ENCODE measurements at regions not wholly inside any gene's neighbourhood (a gene's known extent, or its start where the extent isn't known, plus 50 kb on each side); places are given as distances from the start of the nearest gene placed in this dataset.

DNA sequence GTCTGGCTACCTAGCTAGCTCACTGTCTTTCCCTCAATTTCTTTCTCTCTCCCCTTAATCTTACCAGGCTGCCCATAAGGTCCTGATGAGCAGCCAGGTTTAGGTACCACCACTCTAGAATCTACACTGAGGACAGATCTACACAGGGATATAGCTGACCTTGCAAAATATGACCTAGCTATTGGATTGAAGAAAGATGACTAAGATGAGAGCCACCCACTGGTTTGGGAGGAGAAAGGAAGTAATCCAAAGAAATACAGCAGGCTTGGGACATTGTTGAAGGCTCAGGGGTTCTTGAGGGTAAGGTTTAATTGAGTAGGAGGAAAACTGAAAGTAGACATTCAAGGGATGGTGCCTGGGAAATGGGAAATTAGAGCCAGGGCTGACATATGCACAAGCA lies 142.0 kb upstream of the TMC3 start:
- POLR2A ChIA-PET = no interaction called here
- intact Hi-C loops (cut with micrococcal nuclease; ENCODE audit: unreplicated experiment) = no loop called here
- no peaks in the 10 kb centered on the region for H3K27me3 ChIP-seq (replicated peaks; ENCODE audit: control insufficient read depth, insufficient read depth, low read length)
- no peaks in the 10 kb centered on the region for H3K9me3 ChIP-seq
- H3K36me3 Mint-ChIP-seq (ENCODE audit: insufficient read depth, unreplicated experiment) = no peaks in the 10 kb centered on the region
- H3K4me1 Mint-ChIP-seq (ENCODE audit: low read depth, unreplicated experiment) = no peaks in the 10 kb centered on the region
- no peak overlapping the region for H3K4me3 Mint-ChIP-seq (ENCODE audit: unreplicated experiment)
- no peak for DNase-seq
- H3K27me3 Mint-ChIP-seq (ENCODE audit: insufficient read depth, unreplicated experiment) = peaks cover 8% of the 10 kb centered on the region
- CTCF ChIA-PET = no interaction called here
- BruUV-seq (replicated peaks) = no TSS peak
- H3K9me3 Mint-ChIP-seq (ENCODE audit: unreplicated experiment) = no peaks in the 10 kb centered on the region
- no peak overlapping the region for H3K4me3 ChIP-seq (ENCODE audit: low read depth, low read length)
- no peaks in the 10 kb centered on the region for H3K36me3 ChIP-seq (ENCODE audit: control insufficient read depth, insufficient read depth, low read length)
- no peaks in the 10 kb centered on the region for H3K4me1 ChIP-seq
- TF ChIP-seq, protein P1, sequence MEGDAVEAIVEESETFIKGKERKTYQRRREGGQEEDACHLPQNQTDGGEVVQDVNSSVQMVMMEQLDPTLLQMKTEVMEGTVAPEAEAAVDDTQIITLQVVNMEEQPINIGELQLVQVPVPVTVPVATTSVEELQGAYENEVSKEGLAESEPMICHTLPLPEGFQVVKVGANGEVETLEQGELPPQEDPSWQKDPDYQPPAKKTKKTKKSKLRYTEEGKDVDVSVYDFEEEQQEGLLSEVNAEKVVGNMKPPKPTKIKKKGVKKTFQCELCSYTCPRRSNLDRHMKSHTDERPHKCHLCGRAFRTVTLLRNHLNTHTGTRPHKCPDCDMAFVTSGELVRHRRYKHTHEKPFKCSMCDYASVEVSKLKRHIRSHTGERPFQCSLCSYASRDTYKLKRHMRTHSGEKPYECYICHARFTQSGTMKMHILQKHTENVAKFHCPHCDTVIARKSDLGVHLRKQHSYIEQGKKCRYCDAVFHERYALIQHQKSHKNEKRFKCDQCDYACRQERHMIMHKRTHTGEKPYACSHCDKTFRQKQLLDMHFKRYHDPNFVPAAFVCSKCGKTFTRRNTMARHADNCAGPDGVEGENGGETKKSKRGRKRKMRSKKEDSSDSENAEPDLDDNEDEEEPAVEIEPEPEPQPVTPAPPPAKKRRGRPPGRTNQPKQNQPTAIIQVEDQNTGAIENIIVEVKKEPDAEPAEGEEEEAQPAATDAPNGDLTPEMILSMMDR (IDR thresholded peaks at IDR 0.05; ENCODE audit: insufficient read depth in 1 of 2, low read depth in 1 of 2, low read length in 1 of 2, severe bottlenecking in 1 of 2, unreplicated experiment in 1 of 2) = no peak
- H3K27ac Mint-ChIP-seq (ENCODE audit: unreplicated experiment) = no peak overlapping the region

GRCh38 chr15:81514725-81515124 lies 140.7 kb upstream of the TMC3 start:
- DNase-seq = no peak
- BruUV-seq (replicated peaks) = no TSS peak
- Mint-ChIP-seq H3K27me3 (ENCODE audit: insufficient read depth, unreplicated experiment) (peaks cover 10% of the 10 kb centered on the region), H3K4me1 (ENCODE audit: low read depth, unreplicated experiment) (no peaks in the 10 kb centered on the region), H3K9me3 (ENCODE audit: unreplicated experiment) (no peaks in the 10 kb centered on the region), H3K36me3 (ENCODE audit: insufficient read depth, unreplicated experiment) (no peaks in the 10 kb centered on the region), H3K27ac (ENCODE audit: unreplicated experiment) (no peak overlapping the region), H3K4me3 (ENCODE audit: unreplicated experiment) (no peak overlapping the region)
- no peak overlapping the region for H3K4me3 ChIP-seq (ENCODE audit: low read depth, low read length)
- POLR2A ChIA-PET = no interaction called here
- H3K36me3 ChIP-seq (ENCODE audit: control insufficient read depth, insufficient read depth, low read length) = no peaks in the 10 kb centered on the region
- intact Hi-C loops (cut with micrococcal nuclease; ENCODE audit: unreplicated experiment) = no loop called here
- TF ChIP-seq, protein P1 (IDR thresholded peaks at IDR 0.05; ENCODE audit: insufficient read depth in 1 of 2, low read depth in 1 of 2, low read length in 1 of 2, severe bottlenecking in 1 of 2, unreplicated experiment in 1 of 2) = no peak
- H3K4me1 ChIP-seq = no peaks in the 10 kb centered on the region
- CTCF ChIA-PET = no interaction called here
- no peaks in the 10 kb centered on the region for H3K9me3 ChIP-seq
- H3K27me3 ChIP-seq (replicated peaks; ENCODE audit: control insufficient read depth, insufficient read depth, low read length) = no peaks in the 10 kb centered on the region

DNA sequence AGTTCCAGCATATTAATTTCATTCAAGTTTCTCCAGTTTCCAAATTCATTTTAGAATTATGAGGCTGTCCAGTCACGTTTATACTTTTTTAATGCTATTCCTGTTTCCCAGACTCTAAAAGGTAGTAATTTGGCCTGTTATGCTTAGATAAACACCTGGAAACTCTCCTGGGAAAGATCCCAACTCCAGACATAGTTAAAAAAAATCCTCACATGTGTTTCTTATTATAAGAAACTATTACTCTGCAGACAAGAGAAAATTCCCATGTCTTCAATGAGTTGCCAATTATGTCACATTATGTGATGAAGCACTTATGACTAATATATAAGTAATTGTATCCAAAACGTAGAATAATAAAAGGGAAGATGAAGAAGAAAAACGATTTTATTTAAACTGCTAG lies 137.1 kb upstream of the TMC3 start:
- no peak overlapping the region for H3K4me3 Mint-ChIP-seq (ENCODE audit: unreplicated experiment)
- H3K27me3 Mint-ChIP-seq (ENCODE audit: insufficient read depth, unreplicated experiment) = peaks cover 7% of the 10 kb centered on the region
- ChIA-PET POLR2A (no interaction called here), CTCF (no interaction called here)
- Histone ChIP-seq H3K4me1 (no peaks in the 10 kb centered on the region), H3K9me3 (no peaks in the 10 kb centered on the region), H3K27me3 (replicated peaks; ENCODE audit: control insufficient read depth, insufficient read depth, low read length) (no peaks in the 10 kb centered on the region), H3K36me3 (ENCODE audit: control insufficient read depth, insufficient read depth, low read length) (no peaks in the 10 kb centered on the region), H3K4me3 (ENCODE audit: low read depth, low read length) (no peak overlapping the region)
- H3K9me3 Mint-ChIP-seq (ENCODE audit: unreplicated experiment) = no peaks in the 10 kb centered on the region
- no peak for DNase-seq
- intact Hi-C loops (cut with micrococcal nuclease; ENCODE audit: unreplicated experiment) = no loop called here
- H3K36me3 Mint-ChIP-seq (ENCODE audit: insufficient read depth, unreplicated experiment) = no peaks in the 10 kb centered on the region
- no peaks in the 10 kb centered on the region for H3K4me1 Mint-ChIP-seq (ENCODE audit: low read depth, unreplicated experiment)
- no peak overlapping the region for H3K27ac Mint-ChIP-seq (ENCODE audit: unreplicated experiment)
- no TSS peak for BruUV-seq (replicated peaks)
- TF ChIP-seq, protein P1 (IDR thresholded peaks at IDR 0.05; ENCODE audit: insufficient read depth in 1 of 2, low read depth in 1 of 2, low read length in 1 of 2, severe bottlenecking in 1 of 2, unreplicated experiment in 1 of 2) = no peak
